ENCODE measurements at regions not wholly inside any gene's neighbourhood (a gene's known extent, or its start where the extent isn't known, plus 50 kb on each side); places are given as distances from the start of the nearest gene placed in this dataset.

DNA sequence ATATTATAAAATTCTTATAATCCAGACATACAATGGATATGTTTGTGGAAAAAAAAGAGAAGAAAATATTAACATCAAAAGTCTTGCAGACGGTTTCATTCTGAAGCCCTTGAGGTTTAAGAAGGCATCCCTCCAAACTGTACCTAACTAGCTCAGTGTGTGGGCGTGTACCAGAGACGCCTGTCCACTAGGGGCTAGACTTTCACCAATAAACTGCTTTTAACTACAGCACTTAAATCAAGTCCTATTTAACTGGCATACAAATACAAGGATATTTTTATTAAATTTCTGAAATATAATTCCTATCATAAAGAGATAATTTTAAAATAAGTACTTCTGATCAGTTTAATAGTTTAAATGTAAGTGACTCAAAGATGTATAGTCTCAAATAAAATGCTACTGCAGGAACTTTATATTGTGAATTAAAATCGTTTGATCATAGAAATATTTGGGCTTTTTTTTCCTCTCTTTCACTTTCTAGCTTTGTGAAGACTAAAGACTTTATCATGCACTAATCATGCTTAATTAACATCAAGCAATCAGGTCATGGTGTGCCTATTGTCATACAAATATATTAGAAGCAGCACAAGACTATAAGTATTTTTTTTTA is 437.7 kb downstream of the SATB2 start:
- ChIA-PET CTCF (no interaction called here), POLR2A (no interaction called here)
- H3K9me3 Mint-ChIP-seq = no peaks in the 10 kb centered on the region
- H3K27ac Mint-ChIP-seq = no peak overlapping the region
- intact Hi-C loops (cut with micrococcal nuclease) = no loop called here
- TF ChIP-seq, protein P1, sequence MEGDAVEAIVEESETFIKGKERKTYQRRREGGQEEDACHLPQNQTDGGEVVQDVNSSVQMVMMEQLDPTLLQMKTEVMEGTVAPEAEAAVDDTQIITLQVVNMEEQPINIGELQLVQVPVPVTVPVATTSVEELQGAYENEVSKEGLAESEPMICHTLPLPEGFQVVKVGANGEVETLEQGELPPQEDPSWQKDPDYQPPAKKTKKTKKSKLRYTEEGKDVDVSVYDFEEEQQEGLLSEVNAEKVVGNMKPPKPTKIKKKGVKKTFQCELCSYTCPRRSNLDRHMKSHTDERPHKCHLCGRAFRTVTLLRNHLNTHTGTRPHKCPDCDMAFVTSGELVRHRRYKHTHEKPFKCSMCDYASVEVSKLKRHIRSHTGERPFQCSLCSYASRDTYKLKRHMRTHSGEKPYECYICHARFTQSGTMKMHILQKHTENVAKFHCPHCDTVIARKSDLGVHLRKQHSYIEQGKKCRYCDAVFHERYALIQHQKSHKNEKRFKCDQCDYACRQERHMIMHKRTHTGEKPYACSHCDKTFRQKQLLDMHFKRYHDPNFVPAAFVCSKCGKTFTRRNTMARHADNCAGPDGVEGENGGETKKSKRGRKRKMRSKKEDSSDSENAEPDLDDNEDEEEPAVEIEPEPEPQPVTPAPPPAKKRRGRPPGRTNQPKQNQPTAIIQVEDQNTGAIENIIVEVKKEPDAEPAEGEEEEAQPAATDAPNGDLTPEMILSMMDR (IDR thresholded peaks at IDR 0.05) = no peak
- H3K36me3 Mint-ChIP-seq (ENCODE audit: low read depth) = no peaks in the 10 kb centered on the region
- H3K4me3 Mint-ChIP-seq = no peak overlapping the region
- ATAC-seq = no peak
- H3K27me3 Mint-ChIP-seq = no peaks in the 10 kb centered on the region
- no peak for DNase-seq
- H3K4me1 Mint-ChIP-seq (ENCODE audit: low read depth) = no peaks in the 10 kb centered on the region

DNA sequence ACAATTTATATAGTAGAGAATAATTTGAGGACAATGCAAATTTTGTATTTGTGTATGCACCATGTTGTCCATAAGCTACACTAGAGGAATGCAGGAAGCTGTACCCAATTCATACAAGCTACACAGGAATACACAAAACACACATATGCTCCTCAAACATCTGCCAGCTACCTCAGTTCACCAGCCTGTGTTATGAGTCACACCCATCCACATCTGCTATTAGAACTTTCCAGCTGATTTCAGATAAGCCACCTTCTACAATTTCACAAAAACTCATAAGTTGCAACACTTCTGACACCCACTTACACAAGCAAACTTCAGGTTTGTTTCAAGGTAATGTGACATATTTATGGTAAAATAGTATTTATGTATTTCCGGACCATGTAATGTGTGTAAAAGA is 438.9 kb downstream of the SATB2 start:
- POLR2A ChIA-PET = no interaction called here
- ATAC-seq = no peak
- CTCF ChIA-PET = no interaction called here

DNA sequence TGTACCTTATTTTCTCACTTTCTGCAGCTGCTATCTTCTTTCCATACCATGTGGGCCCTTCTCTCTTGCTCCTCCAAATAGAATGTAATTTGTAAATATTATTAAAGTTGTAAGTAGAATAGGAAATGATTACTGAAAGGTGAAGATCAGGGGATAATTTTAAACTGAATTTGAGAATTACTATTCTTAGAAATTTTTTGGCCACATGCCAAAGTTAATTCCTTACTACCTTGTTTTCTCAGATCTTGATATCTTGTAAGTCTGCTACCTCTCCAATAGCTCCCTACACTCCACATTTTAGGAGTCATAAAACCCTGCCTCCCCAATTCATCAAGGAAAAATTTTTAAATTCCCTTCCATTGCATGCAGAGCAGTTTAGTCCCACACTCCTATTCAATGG is 442.7 kb downstream of the SATB2 start:
- intact Hi-C loops (cut with micrococcal nuclease) = no loop called here
- H3K27ac Mint-ChIP-seq = no peak overlapping the region
- ChIA-PET CTCF (no interaction called here), POLR2A (no interaction called here)
- no peak for ATAC-seq
- H3K4me3 Mint-ChIP-seq = no peak overlapping the region
- no peak for DNase-seq
- TF ChIP-seq, protein P1 (IDR thresholded peaks at IDR 0.05) = no peak
- no peaks in the 10 kb centered on the region for H3K36me3 Mint-ChIP-seq (ENCODE audit: low read depth)
- H3K9me3 Mint-ChIP-seq = no peaks in the 10 kb centered on the region
- no peaks in the 10 kb centered on the region for H3K4me1 Mint-ChIP-seq (ENCODE audit: low read depth)
- no peaks in the 10 kb centered on the region for H3K27me3 Mint-ChIP-seq

More for the DNA sequence above, 438.9 kb downstream of the SATB2 start:
- no peak overlapping the region for H3K27ac Mint-ChIP-seq
- H3K4me1 Mint-ChIP-seq (ENCODE audit: low read depth) = no peaks in the 10 kb centered on the region
- H3K4me3 Mint-ChIP-seq = no peak overlapping the region
- no peak for DNase-seq
- no peaks in the 10 kb centered on the region for H3K27me3 Mint-ChIP-seq
- H3K36me3 Mint-ChIP-seq (ENCODE audit: low read depth) = no peaks in the 10 kb centered on the region
- TF ChIP-seq, protein P1 (IDR thresholded peaks at IDR 0.05) = no peak
- intact Hi-C loops (cut with micrococcal nuclease) = no loop called here
- no peaks in the 10 kb centered on the region for H3K9me3 Mint-ChIP-seq

DNA sequence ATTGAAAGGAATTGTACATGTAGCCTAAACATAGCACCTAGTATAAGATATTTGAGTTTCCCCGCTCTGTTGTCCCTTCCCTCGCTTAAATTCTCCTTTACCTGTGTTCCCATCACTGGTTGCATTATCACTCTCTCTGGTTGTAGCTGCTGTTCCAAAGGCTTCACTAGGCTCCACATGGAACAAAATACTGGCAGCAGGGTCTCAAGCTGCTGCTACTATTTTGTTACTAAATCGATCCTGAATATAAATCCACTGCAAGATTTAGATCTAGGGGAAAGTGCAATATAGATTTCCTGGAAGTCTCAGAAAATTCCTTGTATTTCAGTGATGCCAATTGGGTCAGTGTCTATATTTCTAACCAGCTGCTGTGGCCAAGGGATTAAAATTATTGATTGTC is 443.5 kb downstream of the SATB2 start:
- ATAC-seq = no peak
- POLR2A ChIA-PET = no interaction called here
- H3K27ac Mint-ChIP-seq = no peak overlapping the region
- H3K9me3 Mint-ChIP-seq = no peaks in the 10 kb centered on the region
- TF ChIP-seq, protein P1 (IDR thresholded peaks at IDR 0.05) = no peak
- intact Hi-C loops (cut with micrococcal nuclease) = no loop called here
- no peaks in the 10 kb centered on the region for H3K36me3 Mint-ChIP-seq (ENCODE audit: low read depth)
- H3K27me3 Mint-ChIP-seq = no peaks in the 10 kb centered on the region
- H3K4me3 Mint-ChIP-seq = no peak overlapping the region
- no peaks in the 10 kb centered on the region for H3K4me1 Mint-ChIP-seq (ENCODE audit: low read depth)
- DNase-seq = no peak
- CTCF ChIA-PET = no interaction called here

DNA sequence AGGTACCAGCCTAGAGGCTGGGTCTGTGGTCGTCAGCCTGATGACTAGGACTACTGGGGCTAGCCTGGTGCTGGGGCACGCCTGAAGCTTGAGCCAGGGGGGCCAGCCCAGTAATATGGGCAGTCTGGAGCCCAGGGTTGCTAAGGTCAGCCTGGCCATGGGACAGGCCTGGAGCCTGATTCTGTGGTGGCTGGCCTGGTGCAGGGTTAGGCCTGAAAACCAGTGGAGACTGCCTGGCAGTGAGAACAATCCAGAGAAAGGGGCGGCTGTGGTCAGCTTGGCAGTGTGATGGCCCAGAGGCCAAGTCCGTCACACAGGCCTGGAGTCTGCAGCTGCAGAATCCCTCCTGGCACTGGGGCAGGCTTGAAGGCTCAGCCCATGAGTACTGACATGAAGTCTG is 445.8 kb downstream of the SATB2 start:
- Mint-ChIP-seq H3K27me3 (no peaks in the 10 kb centered on the region), H3K4me3 (no peak overlapping the region), H3K9me3 (peaks cover 3% of the 10 kb centered on the region), H3K27ac (no peak overlapping the region), H3K36me3 (ENCODE audit: low read depth) (no peaks in the 10 kb centered on the region), H3K4me1 (ENCODE audit: low read depth) (no peaks in the 10 kb centered on the region)
- no peak for ATAC-seq
- intact Hi-C loops (cut with micrococcal nuclease) = no loop called here
- ChIA-PET POLR2A (no interaction called here), CTCF (no interaction called here)
- no peak for DNase-seq
- TF ChIP-seq, protein P1 (IDR thresholded peaks at IDR 0.05) = no peak

Measured in activated CD8-positive, alpha-beta T cell treated with anti-CD3 and anti-CD28 coated beads for 36 hours (primary cell).